HG03558 (cell line): ENCODE measurements at regions not wholly inside any gene's neighbourhood (a gene's known extent, or its start where the extent isn't known, plus 50 kb on each side); places are given as distances from the start of the nearest gene placed in this dataset.

Source experiments
- ATAC-seq: cut with Tn5 transposase; IDR thresholded peaks from one replicate; pipeline ENCODE4 v1.9.1; 2021; ENCODE audit warnings: moderate number of reproducible peaks; ENCODE audit not compliant: unreplicated experiment; ENCODE audit errors: extremely low read depth

- ATAC-seq = no peak
Measured at GRCh38 chr4:175421506-175421905, 390.6 kb downstream of the GPM6A start.

DNA sequence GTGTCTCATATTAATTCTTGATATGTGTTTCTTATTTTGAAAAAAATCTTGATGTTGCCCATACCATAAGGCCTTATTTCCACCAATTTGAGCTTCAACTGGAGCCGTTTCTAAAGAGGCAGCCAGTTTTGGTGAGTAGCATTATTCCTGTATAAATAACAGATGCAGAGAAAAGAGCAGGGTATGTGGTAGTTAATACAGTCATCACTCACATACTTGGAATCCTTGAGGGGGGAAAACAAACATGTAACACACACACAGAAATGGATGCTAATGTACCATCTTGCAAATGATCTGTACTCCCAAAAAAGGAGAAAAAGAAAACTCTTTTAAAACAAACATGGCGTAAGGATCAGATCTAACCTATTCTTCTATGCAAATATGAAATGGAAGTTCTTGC is 389.7 kb downstream of the GPM6A start:
- no peak for ATAC-seq

- ATAC-seq = no peak
Measured at GRCh38 chr4:175424111-175424510, 388.0 kb downstream of the GPM6A start.

DNA sequence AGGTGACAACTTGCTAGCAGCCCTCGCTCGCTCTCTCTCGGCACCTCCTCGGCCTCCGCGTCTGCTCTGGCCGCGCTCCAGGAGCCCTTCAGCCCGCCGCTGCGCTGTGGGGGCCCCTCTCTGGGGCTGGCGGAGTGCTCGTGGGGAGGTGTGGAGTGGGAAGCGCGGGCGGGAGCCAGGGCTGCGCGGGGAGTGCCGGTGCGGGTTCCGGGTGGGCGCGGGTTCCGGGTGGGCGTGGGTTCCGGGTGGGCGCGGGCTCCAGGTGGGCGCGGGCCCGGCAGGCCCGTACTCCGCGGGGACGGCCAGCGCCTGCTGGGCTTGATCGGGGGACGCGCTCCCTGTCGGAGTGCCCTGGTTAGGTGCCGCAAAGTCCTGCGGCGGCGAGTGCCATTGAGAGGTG is 384.3 kb downstream of the GPM6A start:
- ATAC-seq = no peak

GRCh38 chr4:175431694-175432093 is 380.4 kb downstream of the GPM6A start:
- no peak for ATAC-seq

DNA sequence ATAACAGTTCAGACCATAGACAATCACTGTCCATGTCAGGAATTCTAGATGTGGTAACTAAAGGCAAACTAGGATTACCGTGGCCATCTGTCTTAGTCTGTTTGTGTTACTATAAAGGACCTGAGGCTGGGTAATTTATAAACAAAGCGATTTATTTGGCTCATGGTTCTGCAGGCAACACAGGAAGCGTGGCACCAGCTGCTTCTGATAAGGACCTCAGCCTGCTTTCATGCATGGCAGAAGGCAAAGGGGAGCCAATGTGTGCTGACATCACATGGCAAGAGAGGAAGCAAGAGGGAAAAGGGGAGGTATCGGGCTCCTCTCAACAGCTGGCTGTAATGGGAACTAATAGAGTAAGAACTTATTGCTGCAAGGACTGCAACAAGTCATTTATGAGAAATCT is 376.7 kb downstream of the GPM6A start:
- no peak for ATAC-seq

DNA sequence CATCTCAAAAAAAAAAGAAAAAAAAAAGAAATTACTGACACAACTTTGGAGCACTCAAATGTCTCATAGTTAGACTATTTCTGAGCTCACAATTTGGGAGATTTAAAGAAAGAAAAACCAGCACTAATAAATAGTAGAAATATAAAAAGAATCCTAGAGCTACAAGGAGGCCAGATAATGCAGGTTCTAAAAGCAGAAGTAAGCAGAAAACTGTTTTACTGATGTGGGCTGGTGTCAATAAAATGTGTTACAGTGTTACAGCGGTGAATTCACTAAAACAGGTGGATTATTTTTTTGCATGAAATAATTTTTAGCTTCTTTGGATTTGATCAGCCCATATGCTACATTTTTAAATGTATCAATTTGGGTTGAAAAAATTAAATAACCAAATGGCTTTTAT is 375.9 kb downstream of the GPM6A start:
- ATAC-seq = no peak

- no peak for ATAC-seq
Measured at GRCh38 chr4:175440786-175441185, 371.3 kb downstream of the GPM6A start.

DNA sequence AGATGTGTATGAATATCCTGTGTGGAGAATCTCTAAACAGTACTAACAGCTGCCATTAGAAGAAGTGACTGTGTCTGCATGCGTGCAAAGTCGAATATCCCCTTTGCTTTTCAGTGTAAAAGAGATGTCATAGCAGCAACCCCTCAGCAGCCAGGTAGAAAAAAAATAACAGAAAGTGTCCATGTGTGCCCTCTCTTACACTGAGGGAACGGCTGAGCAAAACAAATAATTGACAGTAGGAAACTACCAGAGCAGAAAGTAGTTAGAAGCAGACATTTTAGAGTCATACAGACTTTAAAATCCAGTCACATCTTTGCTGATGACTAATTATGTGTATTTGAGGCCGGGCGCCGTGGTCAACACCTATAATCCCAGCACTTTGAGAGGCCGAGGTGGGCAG is 370.8 kb downstream of the GPM6A start:
- ATAC-seq = no peak

GRCh38 chr4:175443547-175443946 is 368.5 kb downstream of the GPM6A start:
- no peak for ATAC-seq

- ATAC-seq = no peak
Measured at GRCh38 chr4:175444512-175444911, 367.6 kb downstream of the GPM6A start.

- ATAC-seq = no peak
Measured at GRCh38 chr4:175447016-175447415, 365.0 kb downstream of the GPM6A start.

DNA sequence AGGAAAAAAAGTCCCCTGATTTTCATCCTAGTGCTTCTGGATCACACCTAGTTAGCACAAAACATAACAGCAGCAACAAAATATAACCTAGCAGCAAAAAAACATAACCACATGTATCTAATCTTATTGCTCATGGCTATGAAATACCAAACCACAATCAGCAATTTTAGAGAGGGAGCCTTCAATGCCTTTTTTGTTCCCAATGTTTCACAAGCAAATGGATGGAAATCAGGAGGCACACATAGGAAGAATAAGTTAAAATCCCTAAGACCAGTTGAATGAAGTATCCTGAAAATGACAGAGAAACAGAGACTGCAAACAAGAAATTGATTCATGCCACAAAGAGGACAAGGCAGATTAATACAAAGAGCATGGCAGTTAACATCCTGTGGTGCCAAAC is 361.6 kb downstream of the GPM6A start:
- no peak for ATAC-seq

DNA sequence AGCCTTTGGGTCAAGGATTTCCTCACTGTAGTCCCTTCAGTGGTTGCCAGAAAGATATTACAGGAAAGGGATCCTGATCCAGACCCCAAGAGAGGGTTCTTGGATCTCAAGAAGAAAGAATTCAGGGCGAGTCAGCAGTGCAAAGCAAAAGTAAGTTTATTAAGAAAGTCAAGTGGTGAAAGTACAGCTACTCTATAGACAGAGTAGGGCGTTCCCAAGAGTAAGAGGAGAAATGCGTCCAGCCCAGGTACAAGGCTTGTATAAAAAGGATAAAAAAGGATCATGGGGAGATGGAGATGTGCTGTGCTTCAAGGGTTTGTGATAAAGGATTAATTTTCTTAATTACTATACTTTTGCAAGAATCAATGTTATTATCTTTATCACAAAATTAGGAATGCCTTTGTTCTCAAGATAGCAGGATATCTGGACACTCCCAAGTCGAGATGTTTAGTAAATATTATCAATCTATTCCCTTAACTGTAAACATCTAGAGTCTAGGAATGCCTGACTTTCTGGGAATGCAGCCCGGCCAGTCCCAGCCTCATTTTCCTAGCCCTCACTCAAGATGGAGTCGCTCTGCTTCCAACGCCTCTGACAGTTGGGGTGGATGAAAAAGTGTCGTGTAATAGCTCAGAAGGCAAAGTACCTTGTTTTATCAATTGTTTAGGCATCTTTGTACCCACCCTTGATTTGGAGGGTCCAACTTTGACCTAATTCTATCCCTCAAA is 360.7 kb downstream of the GPM6A start:
- no peak for ATAC-seq

DNA sequence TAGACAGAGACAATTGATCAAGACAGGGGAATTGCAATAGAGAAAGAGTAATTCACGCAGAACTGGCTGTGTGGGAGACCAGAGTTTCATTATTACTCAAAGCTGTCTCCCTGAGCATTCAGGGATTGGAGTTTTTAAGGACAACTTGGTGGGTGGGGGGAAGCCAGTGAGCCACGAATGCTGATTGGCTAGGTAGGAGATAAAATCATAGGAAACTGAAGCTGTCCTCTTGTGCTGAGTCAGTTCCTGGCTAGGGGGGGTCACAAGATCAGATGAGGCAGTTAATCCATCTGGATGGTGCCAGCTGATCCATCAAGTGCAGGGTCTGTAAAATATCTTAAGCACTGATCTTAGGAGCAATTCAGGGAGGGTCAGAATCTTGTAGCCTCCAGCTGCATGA is 358.6 kb downstream of the GPM6A start:
- no peak for ATAC-seq

DNA sequence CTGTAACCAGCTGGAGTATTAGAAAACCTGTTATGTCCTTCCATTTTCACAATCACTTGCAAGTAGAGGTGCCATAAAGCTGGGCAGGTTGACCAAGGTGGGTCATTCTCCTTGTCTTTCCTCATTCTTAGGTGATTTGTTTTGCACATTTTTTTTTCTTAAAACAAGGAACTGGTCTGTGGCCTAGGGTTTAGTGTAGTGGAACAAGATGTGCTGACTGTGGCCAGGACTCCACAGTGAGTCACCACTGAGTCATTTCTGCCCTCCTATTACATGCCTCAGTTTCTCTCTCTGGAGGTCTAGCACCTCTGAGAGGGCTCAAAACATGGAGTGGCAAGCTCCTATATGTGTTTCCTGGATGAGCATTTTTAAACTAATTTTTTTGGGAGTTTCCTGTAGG is 355.9 kb downstream of the GPM6A start:
- ATAC-seq = no peak

DNA sequence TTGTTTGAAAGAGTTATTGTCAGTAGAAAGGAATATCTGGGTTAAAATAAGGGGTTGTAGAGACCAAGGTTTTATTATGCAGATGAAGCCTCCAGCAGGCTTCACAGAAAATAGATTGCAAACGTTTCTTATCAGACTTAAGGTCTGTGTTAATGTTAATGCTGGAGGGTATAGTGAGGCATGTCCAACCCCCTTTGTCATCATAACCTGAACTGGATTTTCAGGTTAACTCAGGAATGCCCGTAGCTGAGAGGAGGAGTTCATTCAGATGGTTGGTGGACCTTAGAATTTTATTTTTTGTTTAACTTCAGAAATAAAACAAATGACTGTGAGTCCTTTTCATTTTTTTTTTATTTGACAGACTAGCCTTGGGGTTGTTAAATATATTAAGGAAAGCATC is 354.1 kb downstream of the GPM6A start:
- no peak for ATAC-seq

- ATAC-seq = no peak
Measured at GRCh38 chr4:175459571-175459970, 352.5 kb downstream of the GPM6A start.

GRCh38 chr4:175460414-175460813 is 351.6 kb downstream of the GPM6A start:
- no peak for ATAC-seq

DNA sequence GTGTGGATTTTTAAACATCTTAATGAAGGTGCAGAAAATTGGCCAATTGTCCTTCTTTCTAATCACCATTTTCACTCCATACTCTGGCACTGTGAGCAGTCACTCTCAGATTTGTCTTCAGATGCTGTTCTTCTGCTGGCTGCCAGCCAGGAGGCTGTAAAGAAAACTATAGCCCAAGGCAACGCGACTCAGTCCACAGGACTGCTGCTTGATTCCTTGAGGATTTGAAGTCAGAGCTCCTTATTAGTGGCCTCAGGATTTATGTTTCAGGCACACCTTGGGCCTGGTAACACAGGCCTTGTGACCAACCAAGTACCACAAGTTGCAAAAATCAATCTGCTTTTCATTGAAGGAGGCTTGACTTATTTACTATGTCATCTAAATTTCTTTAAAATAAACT is 342.6 kb downstream of the GPM6A start:
- no peak for ATAC-seq

- no peak for ATAC-seq
Measured at GRCh38 chr4:175470131-175470530, 341.9 kb downstream of the GPM6A start.

- no peak for ATAC-seq
Measured at GRCh38 chr4:175480404-175480803, 331.7 kb downstream of the GPM6A start.
